ENCODE measurements at regions not wholly inside any gene's neighbourhood (a gene's known extent, or its start where the extent isn't known, plus 50 kb on each side); places are given as distances from the start of the nearest gene placed in this dataset.

DNA sequence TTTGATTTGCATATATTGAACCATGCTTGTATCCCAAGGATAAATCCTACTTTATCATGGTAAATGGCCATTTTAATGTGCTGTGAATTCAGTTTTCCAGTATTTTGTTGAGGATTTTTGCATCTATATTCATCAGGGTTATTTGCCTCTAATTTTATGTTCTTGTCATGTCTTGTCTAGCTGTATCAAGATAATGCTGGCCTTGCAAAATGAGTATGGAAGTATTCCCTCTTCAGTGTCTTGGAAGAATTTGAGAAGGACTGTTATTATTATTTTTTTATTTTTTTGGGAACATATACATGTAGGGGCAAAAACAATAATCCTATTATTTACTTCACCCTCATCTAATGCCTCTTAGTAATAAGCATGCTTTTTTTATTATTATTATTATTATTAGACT is 398.0 kb upstream of the KCNH7 start:
- TF ChIP-seq EZH2phosphoT487 (IDR thresholded peaks at IDR 0.05; ENCODE audit: borderline replicate concordance), result no peak
- TF ChIP-seq, protein P1, sequence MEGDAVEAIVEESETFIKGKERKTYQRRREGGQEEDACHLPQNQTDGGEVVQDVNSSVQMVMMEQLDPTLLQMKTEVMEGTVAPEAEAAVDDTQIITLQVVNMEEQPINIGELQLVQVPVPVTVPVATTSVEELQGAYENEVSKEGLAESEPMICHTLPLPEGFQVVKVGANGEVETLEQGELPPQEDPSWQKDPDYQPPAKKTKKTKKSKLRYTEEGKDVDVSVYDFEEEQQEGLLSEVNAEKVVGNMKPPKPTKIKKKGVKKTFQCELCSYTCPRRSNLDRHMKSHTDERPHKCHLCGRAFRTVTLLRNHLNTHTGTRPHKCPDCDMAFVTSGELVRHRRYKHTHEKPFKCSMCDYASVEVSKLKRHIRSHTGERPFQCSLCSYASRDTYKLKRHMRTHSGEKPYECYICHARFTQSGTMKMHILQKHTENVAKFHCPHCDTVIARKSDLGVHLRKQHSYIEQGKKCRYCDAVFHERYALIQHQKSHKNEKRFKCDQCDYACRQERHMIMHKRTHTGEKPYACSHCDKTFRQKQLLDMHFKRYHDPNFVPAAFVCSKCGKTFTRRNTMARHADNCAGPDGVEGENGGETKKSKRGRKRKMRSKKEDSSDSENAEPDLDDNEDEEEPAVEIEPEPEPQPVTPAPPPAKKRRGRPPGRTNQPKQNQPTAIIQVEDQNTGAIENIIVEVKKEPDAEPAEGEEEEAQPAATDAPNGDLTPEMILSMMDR (conservative IDR thresholded peaks at IDR 0.05; ENCODE audit: low read length), result no peak
